ENCODE measurements at regions not wholly inside any gene's neighbourhood (a gene's known extent, or its start where the extent isn't known, plus 50 kb on each side); places are given as distances from the start of the nearest gene placed in this dataset.

GRCh38 chr22:34160141-34160783, 240.0 kb upstream of the LARGE1 start:
- DNase-seq = no peak

GRCh38 chr22:34161431-34162123, 241.3 kb upstream of the LARGE1 start:
- no peak for DNase-seq

GRCh38 chr22:34198976-34199375, 278.7 kb upstream of the LARGE1 start:
- no peak for DNase-seq

GRCh38 chr22:34210301-34210700, 290.0 kb upstream of the LARGE1 start:
- DNase-seq = no peak

GRCh38 chr22:34214372-34214771, 294.1 kb upstream of the LARGE1 start:
- no peak for DNase-seq

GRCh38 chr22:34225278-34225677, 305.0 kb upstream of the LARGE1 start:
- no peak for DNase-seq

DNA sequence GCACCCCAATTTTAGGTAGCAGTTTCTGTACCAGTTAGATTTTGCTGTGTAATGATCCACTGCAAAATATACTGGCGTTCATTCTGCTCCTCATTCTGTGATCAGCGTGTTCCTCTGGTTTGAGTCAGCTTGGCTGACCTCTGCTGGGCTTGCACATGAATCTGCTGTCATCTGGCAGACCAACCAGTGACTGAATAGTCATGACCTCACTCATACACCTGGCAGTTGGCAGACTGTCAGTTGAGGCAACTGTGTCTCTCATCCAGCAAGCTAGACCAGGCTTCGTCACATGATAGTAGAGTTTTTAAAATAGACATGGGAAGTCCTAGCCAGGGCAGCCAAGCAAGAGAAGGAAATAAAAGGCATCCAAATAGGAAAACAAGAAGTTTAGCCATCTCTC, 316.3 kb upstream of the LARGE1 start:
- DNase-seq = no peak

DNA sequence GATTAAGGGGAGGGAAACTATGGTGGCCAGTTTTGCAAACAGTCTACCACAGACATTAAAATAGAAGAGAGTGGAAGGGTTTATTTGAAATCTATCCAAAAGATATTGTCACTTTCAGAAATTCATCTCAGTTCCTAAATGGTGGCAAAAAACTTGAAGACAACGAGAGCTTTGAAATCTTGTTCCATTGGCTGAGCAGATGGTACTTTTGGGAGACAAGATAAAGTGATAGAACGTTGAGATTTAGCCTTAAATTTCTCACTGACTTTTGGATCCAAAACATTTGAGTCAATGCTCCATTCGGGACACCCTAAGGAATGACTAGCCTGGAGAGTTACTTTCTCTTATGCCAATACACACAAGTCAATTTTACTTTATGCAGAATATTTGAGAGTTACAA, 319.1 kb upstream of the LARGE1 start:
- DNase-seq = no peak

GRCh38 chr22:34243023-34243422, 322.7 kb upstream of the LARGE1 start:
- DNase-seq = no peak

GRCh38 chr22:34255042-34255441, 334.8 kb upstream of the LARGE1 start:
- no peak for DNase-seq

DNA sequence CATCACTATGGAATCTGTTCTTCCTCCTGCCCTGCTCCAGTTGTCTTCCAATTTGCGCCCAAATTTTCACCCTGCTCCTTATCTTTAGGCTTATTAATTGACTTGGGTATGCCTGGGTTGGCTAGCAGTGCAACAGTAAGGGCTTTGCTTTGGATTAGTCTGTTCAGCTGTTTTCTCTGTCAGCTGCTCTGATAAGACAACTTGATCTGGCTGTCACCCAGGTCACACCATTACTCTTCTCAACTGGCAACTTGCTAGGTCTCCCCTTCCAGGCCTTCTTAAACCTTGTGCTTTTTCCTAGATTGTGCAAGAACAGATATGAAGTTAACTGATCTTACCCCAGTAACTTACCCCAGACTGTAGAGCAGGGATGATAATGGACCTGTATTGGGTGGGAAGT, 357.8 kb upstream of the LARGE1 start:
- DNase-seq = no peak

DNA sequence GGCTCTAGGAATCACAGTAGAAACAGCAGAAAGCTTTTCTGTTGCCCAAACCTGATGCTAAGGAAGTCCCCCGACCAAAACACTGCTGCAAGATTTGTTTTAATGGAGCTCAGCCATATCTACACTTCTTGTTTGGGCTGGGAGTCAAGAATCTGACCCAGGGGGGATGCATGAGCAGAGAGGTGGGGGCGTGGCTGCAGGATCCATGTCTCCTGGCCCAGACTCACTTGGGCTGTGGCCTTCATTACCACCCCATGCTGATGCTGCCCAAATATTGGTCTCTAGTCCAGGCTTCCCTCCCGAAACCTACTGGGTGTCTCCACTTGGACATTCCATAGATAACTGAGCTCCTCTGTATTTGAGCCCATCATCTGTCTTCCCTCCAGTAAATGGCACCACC, 361.5 kb upstream of the LARGE1 start:
- DNase-seq = no peak

- no peak for DNase-seq
These were observed 363.6 kb upstream of the LARGE1 start for GRCh38 chr22:34283844-34284243.

DNA sequence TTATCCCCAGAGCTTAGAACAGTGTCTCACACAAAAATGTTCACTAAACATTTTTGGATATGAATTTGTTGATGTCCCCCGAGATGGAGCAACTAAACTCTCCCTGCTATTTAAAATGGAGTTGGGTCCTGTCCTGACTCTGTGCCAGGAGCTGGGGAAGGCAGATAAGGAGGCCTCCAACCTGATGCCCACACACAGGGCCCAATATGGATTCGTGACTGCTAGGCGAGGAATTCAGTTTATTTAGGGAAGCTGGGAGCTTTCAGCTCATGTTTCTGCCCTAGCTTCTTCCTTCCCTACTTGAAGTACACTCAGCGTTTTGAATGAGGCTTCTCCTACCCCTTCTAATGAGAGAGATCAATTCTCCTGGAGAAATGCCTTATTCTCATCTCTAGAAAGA, 373.0 kb upstream of the LARGE1 start:
- DNase-seq = no peak

GRCh38 chr22:34294476-34294875, 374.2 kb upstream of the LARGE1 start:
- no peak for DNase-seq

GRCh38 chr22:34294986-34295385, 374.7 kb upstream of the LARGE1 start:
- no peak for DNase-seq

DNA sequence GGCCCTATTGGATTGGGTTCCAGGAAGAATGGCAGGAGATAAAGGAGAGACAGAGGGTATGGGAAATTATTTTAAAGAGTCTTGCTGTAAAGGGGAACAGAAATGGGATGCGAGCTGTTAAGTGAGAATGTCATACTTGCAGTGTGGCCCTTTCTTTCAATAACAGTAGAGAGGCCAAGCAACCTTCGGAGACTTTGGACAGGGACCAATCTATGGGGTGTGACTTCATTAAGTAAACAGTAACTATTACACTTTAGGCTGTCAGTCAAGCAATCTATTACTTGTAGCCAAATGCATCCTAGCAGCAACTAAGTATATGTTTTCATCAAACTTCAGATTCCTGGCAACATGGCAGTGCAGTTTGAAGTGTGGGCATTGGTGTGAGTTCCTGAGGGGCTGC, 376.2 kb upstream of the LARGE1 start:
- no peak for DNase-seq

DNA sequence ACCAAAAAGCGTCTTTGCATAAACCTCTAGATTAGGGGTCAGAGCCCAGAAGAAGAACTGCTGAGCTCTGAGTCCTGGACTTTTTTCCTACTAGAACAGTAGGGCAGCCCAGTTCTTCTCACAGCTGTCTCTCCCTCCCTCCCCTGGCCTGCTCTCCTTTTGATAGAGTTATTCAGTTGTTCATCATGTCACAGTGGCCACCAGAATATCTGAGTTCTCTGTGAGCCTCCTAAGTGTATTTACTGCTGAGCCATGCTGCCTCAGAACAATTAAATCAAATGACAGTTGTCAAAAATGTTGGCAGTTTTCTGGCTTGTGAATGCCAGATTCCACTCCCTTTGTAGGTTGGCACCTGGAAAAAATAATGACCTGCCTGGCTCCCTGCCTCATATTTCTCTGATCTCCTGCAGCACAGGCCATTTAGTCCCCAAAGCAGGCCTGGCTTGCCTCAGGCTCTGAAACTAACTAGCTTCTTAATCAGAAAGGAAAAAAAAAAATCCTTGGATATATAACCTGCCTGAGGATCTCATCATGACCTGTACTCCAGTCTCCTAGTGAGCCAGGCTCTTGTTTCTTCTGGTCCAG, 377.4 kb upstream of the LARGE1 start:
- DNase-seq = no peak

DNA sequence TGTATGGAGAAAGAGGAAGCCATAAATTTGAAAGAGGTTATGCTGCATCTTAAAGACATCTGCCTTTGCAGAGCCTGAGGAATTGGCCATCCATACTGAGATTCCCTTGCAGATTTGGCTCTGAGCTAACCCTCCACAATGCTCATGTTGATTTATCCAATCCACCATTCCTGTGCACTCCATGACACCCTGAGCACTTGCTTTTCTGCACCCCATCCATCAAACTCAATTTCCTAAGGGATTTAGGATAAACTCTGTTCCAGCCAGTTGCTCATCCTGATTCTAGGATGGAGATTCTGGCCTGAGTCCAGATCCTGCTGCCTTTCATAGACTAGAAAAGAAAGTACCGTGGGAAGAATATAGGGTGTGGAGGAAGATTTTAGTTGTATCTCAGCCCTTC, 379.2 kb upstream of the LARGE1 start:
- DNase-seq = no peak

DNA sequence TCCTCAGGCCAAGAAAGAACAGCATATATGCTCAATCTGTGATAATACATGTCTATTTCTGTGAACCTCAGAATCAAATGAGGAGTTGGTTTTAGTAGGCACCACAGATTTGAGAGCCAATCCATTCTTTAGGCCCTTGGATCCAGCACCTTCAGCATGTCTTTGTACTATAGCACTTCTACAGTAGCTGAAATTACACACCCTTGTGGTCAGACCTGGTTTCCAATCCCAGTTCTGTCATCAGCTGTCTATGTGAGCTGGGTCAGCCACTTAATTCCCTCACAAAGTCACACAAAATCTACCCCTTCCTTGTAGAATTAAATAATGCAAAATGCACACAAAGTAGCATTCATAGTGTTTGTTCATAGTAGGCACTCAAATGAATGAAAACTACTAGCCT, 381.3 kb upstream of the LARGE1 start:
- no peak for DNase-seq

GRCh38 chr22:34303656-34304055, 383.4 kb upstream of the LARGE1 start:
- DNase-seq = no peak

DNA sequence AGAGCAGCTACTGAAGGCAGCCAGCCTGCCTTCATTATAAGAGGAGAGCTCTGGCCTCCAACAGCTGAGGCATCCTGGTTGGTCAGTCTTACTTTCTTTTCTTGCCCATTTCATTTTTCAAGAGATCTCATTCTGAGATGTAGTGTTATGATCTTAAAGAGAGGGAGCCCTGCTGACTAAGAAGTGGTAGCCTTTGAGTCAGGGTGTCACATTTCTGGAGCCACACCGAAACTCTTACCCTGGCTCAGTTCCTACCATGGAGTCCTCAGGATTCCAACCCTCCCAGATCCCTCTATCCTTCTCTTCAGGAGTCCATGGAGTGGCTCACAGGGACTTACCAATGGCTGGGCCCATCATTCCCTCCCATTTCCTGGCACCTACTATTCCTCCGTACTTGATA, 386.1 kb upstream of the LARGE1 start:
- DNase-seq = no peak

GRCh38 chr22:34308101-34308500, 387.8 kb upstream of the LARGE1 start:
- no peak for DNase-seq

GRCh38 chr22:34319346-34319745, 399.1 kb upstream of the LARGE1 start:
- no peak for DNase-seq

- DNase-seq = no peak
These were observed 404.5 kb upstream of the LARGE1 start for GRCh38 chr22:34324763-34325162.

Measured in activated CD4-positive, CD25-positive, alpha-beta regulatory T cell (primary cell).